OCI-M2 (cell line): ENCODE measurements at regions not wholly inside any gene's neighbourhood (a gene's known extent, or its start where the extent isn't known, plus 50 kb on each side); places are given as distances from the start of the nearest gene placed in this dataset.
"Not testable (repeated sequence)": the region's sequence is repeated elsewhere in the genome, so short reads cannot be mapped to it uniquely, and the experiment has no call there.

Experiments used
- DNase-seq: peaks from one replicate; lab custom pipeline; 2025; ENCODE audit not compliant: unreplicated experiment; lab: John Stamatoyannopoulos, UW

DNA sequence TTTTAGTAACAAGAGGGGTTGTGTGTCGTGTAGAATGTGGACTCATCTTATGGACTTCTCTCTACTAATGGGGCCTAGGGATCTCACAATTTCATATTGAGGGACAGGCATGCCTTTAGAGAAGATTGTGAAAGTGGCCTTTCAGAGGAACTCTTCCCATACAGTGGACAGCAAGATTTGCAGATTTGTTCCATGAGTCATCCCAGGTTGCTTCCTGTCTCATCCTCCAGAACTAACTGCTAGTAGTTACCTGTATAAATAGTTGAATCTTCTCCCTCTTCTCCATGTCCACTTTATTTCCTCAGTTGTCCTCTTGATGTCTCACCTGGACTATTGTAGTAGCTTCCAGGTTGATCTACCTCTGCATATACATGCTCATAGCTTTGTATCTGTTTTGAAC, 997.5 kb upstream of the CTNND2 start:
- no peak for DNase-seq

DNA sequence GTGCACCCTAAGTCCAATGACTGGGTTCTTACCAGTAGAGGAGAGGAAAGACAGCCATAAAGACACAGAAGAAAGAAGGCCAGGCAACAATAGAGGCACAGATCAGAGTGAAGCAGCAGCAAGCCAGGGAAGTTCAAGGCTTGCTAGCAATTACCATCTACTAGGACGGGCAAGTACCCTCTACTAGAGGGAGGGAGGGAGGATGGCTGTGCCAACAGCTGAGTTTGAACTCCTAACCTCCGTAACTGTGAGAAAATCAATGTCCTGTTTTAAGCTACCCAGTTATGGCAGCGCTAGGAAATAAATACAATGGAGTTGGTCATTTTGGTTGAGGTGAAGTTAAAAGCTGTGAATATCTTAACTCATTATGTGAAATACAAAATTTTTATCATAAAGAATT, 991.8 kb upstream of the CTNND2 start:
- DNase-seq, result no peak

DNA sequence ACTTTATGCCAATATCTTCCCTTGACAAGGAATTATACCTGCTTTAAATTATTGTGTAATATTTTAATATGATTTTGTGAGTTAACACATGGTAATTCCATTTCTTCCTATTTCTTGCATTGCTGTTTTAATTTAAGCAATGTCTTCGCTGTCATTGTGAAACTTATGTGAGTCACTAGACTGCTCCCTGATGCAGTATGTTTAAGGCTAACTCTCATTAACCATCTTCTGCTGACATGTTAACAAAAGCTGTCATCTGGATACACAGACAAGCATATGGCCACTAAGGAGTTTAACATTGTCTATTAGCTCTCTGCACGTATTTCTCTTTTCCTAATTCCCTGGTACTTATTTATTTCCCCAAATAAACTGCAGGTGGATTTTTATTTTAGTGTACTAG, 980.8 kb upstream of the CTNND2 start:
- no peak for DNase-seq

DNA sequence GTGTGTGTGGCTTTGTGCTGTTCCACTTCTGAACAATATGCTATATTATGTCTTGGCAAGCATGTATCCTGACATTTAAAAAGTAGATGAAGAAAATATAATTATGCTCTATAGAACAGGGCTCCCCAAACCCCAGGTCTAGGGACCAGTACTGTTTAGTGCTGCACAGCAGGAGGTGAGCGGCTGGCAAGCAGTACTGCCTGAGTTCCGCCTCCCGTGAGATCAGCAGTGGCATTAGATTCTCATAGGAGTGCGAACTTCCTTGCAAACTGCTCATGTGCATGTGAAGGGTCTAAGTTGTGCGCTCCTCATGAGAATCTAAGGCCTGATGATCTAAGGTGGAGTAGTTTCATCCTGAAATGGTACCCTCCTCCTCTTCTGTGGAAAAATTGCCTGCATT, 979.1 kb upstream of the CTNND2 start:
- no peak for DNase-seq

DNA sequence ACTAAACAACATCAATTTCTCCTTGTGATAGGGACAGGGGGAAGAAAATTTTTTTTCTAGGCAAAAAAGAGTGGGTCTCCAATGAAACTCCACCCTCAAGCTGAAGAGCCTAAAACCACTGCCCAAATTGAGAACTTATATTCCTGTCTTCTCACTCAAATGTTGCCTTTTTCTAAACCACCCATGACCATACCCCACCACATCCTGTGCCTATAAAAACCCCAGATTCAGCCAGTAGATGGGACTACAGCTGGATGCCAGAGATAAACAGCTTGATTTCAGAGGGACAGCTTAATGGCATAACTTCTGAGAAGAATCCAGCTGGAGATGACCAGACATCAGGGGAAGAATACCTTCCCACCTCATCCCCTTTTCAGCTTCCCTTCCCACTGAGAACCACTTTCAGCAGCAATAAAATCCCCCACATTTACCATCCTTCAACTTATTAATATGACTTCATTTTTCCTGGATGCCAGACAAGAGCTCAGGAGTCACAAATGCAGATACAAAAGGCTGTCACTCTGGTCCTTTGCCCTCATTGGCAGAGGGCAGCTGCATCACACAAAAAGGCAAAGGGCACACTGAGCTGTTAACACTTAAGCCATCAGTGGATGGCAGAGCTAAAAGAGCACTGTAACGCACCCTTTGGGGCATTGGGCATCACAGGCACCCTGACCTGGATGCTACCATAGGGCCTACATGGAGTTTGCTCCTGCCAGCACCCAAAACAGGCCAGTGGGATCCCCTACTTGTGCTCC, 972.5 kb upstream of the CTNND2 start:
- no peak for DNase-seq

DNA sequence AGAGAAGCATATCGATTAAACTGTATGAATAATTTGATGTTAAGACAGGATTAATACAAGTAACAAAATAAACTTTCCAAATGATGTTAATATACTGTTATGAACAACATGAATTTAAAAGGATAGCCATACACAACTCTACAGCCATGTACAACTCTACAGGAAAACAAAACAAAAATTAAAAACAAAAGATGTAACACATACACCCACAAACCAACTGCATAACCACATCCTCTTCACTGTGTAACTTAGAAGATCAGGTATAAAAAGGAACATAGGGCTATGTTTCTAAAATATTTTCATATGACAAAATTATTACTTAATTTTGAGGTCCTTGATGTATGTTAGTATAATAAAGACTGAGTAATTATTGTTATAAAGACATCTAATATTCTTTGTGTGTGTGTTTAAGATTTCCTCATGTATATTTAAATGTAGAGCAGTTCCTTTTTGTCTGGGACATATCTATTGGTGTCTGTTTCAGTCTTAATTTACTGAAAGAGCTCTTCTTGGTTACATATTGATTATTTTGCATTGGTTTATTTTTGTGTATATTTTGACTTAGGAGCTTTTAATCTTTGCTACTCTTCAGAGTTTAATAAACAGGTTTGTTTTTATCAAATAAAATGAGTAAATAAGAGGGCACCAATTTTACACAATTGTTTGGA, 966.8 kb upstream of the CTNND2 start:
- no peak for DNase-seq

DNA sequence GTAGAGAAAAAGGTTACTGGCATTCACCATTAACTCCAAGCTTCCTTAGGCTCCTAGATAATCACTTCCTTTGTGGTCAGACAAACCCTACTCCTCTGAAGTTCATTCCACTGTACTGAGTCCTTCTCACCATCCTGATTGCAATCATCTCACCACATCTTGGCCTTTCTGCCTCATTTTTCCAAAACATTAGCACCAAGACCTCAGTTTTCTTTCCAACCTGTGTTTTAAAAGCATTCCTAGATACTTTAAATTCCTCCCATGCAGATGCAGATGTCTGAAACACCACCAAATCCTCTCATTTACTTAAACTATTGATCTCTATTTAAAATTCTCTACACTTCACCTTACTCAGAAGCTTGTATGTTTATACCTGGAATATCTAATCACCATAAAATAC, 961.3 kb upstream of the CTNND2 start:
- DNase-seq, result no peak

DNA sequence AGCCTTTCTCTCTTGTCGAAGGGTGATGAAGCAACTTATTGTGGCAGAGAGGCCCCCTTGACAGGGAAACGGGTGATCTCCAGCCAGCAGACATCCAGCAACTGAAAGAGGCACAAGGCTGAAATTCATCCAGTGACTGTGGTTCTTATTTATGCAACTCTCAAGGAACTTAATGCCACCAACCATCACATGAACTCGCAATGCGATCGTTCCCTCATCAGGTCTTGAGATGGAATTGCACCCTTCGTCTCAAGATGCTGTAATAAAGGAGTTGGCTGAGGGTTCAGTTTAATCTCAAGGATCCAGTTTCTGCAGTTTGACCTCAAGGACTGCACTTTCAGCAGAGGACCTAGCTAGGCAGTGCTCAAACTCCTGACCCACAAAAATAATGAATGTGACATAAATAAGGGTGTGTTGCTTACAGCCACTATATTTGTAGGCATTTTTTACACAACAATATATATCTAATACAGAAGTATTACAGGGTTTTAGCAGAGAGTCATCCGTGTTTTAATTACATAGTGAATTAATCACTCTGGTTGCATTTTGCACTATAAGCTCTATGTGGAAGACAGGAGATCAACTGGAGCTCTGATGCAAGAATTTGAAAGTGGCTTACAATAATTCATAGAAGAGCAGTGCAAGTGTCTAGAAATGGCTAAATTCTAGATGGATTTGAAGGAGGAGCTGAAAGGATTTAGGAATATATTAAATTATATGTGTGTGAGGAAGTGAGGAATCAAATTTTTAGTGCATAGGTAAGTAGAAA, 957.8 kb upstream of the CTNND2 start:
- no peak for DNase-seq

DNA sequence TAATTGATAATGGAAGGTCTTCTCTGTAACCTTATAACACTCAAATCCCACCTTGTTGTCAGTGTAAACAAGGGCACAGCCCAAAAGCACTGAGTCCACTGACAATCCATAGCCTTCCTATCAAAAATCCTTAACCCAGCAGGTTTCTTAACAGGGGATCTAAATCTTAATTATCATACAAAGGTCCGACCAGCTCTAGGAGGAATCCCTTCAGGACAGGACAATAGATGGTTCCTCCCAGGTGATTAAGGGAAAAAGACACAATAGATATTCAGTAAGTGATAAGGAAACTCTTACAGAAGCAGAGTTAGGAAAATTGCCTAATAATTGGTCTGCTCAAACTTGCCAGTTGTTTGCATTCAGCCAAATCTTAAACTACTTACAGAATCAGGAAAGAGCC, 951.9 kb upstream of the CTNND2 start:
- DNase-seq, result not testable (repeated sequence)

DNA sequence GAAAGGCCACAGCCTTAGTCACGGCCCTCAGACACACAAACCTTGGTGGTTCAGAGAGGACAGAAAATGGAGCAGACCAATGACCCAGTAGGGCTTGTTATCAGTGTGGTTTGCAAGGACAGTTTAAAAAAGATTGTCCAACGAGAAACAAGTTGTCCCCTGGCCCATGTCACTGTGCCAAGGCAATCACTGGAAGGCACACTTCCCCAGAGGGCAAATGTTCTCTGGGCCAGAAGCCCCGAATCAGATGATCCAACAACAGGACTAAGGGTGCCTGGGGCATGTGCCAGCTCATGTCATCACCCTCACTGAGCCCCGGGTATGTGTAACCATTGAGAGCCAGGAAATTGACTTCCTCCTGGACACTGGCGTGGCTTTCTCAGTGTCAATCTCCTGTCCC, 950.1 kb upstream of the CTNND2 start:
- DNase-seq, result no peak

DNA sequence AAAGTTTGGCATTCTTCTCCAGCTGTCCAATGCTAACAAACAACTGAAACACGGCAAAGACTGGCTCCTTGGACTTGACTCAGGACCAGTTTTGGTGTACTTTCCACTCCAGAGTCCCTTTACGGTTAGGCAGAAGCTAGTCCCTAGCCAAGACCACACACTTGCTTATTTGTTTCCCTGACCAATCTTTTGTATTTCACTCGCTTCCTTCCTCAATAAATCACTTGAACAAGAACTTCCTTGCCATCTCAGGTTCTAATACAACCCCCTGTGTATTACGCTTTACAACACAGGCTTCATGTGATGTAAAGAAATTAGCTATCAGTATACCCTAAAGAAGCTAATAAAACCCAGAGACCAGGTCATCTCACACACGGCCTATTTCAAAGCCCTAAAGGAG, 947.5 kb upstream of the CTNND2 start:
- no peak for DNase-seq

DNA sequence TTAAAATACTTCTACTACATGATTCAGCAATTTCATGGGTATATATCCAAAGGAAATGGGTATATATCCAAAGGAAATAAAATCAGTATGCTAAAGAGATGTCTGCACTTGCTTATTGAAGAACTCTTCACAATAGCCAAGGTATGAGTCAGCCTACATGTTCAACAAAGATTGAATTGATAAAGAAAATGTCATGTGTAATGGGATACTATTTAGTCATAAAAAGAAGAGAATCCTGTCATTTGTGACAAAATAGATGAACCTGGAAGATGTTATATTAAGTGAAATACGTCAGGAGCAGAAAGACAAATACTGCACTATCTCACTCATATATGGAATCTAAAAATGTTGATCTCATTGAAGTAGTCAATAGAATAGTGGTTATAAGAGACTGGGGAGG, 944.5 kb upstream of the CTNND2 start:
- no peak for DNase-seq

DNA sequence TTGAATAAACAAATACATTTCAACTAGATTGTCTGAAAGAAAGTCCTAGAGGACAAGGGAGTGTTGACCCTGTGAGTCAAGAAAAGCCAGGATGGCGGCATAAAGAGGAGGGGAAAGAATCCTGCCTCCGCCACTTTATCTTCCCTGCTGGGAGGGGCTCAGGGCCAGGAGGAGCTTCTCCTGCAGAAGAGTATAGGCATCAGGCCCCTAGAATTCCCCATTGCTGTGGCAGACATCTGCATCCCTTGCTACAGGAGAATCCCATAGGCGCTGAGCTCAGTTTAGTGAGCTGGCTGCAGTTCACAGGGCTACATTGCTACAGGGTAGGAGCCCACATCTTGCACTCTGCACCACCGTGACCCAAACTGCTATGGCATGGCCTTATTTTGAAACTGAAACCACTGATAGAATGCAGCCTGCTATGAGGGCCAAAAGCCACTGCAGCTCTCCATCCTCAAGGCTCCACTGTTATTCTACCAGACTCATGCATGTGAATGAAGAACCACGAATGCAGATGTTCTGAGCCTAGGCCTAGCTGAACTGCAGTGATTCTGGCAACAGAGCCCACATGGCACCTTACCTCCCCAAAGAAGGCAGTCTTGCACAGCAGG, 941.4 kb upstream of the CTNND2 start:
- no peak for DNase-seq

DNA sequence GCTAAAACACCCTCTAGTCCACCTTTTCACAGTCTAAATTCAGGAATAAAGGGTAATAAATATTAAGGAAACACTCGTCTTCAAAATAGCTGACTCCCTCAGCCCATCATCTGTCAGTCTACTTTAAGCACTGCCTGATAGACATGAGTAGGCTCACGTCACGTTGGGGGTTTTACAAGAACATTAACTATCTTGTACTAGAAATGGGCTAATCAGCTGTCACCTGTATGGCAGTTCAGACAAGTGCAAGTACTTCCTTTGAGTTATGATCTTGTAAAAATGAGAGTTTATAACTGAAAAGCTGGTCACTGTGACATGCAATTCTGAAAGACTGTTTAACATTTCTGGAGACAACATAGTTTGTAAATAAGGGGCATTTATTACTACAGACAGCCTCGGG, 936.7 kb upstream of the CTNND2 start:
- no peak for DNase-seq

DNA sequence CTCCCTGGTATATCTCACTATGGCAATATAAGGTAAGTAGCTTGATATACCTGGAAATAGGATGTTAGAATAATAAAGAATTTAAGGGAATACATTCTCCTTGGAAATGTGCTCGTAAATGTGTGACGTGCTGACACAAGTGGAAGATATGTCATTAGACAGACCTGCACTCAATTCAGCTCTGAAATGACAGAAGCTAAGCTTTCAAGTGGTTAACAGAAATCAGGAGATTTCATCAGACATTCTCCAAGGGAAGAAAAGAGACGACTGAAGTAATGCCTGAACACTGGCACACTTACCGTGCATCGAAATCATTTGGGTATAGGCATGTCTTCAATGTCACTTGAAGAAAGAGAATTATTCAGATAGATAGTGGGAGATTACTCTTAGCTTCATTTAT, 933.3 kb upstream of the CTNND2 start:
- no peak for DNase-seq

DNA sequence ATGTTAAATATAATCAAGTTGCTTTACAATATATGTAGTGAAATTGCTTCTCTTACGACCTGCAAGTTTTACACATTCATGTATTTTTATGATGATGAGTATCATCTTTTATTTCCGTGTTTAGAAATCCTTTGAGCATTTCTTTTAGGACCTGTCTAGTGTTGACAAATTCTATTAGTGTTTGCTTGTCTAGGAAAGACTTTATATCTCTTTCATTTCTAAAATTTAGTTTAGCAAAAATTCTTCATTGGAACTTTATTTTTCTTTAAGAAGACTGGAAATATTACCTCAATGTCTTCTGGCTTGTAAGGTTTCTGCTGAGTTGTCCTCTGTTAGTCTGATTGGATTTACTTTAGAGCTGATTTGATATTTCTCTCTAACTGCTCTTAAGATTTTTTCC, 920.9 kb upstream of the CTNND2 start:
- DNase-seq, result no peak

DNA sequence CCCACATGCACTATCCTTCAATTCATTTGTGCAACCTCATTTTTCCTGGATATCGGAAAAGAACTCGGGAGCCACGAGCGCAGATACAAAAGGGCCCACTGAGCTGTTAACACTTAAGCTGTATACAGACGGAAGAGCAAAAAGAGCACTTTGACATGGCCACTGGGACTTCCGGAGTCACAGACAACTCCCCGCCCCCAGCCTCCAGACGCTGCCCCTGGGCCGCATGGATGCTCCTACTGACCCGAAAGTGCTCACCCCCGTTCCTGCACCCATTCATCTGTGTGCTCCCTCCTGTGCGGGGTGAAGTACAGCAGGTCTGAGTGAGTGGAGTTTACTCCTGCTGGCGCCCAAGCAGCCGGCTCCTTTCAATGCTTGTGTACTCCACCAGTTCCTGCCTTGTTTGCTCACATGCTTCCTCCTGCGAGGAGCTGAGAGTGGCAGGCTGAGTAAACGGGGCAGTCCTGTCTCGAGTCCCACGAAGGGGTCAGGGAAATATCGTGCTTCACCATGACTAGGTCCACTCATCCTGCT, 901.0 kb upstream of the CTNND2 start:
- no peak for DNase-seq

DNA sequence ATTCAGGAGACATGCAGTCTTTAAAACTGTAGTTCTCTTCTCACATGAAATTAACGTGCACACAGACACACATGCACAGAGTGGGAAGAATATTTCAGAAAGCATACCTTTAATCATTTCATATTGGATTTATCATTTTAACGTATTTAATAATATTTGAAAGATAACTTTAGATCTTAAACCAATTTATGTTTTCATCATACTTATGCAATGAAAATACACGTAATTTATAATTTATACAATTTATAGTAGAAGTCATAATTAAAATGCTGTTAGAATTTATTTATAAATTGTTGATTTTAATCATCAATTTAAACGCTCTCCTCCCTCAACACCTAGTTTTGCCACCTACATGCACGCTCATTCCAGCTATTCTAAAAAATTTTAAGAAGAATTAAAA, 894.9 kb upstream of the CTNND2 start:
- DNase-seq, result no peak

DNA sequence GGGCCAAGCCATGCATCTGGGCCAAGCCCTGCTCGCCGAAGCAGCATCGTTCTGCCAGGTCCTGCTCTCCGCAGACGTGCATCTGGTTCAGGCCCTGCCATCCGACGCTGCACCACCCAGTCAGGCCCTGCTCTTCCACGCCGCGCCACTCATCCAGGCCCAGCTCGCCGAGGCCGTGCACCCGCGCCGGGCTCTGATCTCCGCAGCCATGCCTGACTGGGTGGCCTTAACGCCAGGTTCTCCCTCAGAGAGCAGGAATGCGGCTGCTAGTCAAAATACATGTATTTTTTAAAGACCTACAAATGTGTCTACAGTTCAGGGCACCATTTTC, 891.1 kb upstream of the CTNND2 start:
- DNase-seq, result no peak

DNA sequence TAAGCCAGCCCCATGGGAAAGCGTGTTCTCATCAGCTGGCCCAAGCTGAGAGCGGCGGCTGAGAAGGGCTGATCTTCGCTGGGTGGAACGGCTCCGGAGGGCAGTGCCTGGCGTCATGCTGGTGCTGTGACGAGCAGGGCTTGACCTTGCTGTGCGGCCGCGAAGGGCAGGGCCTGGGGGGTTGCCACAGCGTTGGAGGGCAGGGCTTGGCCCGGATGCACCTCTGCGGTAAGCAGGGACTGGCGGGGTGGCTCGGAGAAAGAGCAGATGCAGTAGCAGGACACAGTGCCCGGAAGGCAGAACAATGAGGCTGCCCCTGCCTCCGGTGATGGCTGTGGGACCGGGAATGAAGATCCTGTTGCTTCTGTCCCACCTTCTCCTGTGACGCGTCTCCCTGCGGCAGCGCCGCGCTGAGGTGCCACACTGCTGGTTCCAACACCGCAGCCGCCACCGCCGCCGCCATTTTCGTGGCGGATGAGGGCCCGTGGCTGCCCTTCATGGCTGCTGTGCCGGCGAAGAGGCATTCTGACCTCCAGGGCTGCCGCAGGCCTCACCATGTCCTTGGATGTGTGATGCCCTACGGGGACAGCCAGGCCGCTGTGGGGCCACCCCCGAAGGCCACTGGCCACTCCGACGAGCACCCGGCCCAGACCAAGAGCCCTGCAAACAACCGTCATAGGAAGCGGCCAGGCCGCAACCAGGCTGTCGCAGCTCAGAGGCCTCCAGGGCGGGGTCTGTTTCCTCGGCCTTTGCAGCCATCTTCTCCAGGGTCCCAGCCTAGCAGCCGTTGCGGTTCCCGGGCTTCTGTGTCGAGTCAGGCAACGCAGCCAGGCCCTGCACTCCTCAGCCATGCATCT, 890.5 kb upstream of the CTNND2 start:
- no peak for DNase-seq

DNA sequence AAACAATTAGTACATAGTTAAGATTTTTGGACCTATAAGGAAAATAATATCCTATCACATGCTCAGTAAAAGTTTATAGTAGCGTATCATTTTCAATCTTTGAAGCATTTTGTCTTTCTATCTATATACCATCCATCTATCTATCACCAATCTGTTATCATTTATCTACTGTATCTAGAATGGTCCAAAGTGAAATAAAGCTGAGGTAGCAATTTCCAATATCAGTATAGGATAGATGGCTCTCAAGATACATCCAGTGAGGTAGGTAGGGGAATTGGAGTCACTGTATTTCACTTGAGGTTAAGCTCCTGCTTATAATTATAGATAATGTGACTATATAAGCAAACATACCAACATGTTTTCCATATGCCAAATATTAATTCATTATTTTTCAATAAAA, 889.1 kb upstream of the CTNND2 start:
- no peak for DNase-seq
